Panc1 (cell line): ENCODE measurements at regions not wholly inside any gene's neighbourhood (a gene's known extent, or its start where the extent isn't known, plus 50 kb on each side); places are given as distances from the start of the nearest gene placed in this dataset.

Experiments used
- CTCF ChIP-seq: fragments of 450-650 bp; IDR thresholded peaks from 2 replicates; pipeline ENCODE4 v1.5.1; 2017; ENCODE audit warnings: mild to moderate bottlenecking
- POLR2AphosphoS5 ChIP-seq: IDR thresholded peaks from 2 replicates; pipeline ENCODE4 v1.6.1; 2012; ENCODE audit warnings: mild to moderate bottlenecking, low read depth, low read length, moderate library complexity
- REST ChIP-seq, 2 experiments: IDR thresholded peaks; 2 replicates each; pipeline ENCODE4 v1.6.1; 2011 to 2012; ENCODE audit warnings: low read depth in 2 of 2, control low read depth in 1 of 2, low read length in 1 of 2, mild to moderate bottlenecking in 1 of 2, moderate library complexity in 1 of 2; ENCODE audit not compliant: insufficient read depth in 1 of 2
- SIN3A ChIP-seq: IDR thresholded peaks from 2 replicates; pipeline ENCODE4 v1.6.1; 2012; ENCODE audit warnings: low read depth, mild to moderate bottlenecking, low read length, moderate library complexity, borderline replicate concordance; ENCODE audit not compliant: insufficient read depth
- TCF7L2 ChIP-seq: IDR thresholded peaks from 2 replicates; pipeline ENCODE4 v1.6.1; 2011; ENCODE audit warnings: mild to moderate bottlenecking, low read depth, low read length, inconsistent platforms

- TF ChIP-seq CTCF (no peak), POLR2AphosphoS5 (no peak), REST (IDR thresholded peaks at IDR 0.05; ENCODE audit: insufficient read depth in 1 of 2, low read depth in 2 of 2, low read length in 1 of 2) (no peak), TCF7L2 (no peak), SIN3A (no peak)
These were observed 96.3 kb upstream of the UBAC2 start for GRCh38 chr13:99104396-99104795.
